Left kidney (tissue), 1 donor: ENCODE measurements at regions not wholly inside any gene's neighbourhood (a gene's known extent, or its start where the extent isn't known, plus 50 kb on each side); places are given as distances from the start of the nearest gene placed in this dataset.
A peak's percentile ranks its signal among the peaks of the same experiment; 100 is the strongest.
"Not testable (repeated sequence)": the region's sequence is repeated elsewhere in the genome, so short reads cannot be mapped to it uniquely, and the experiment has no call there.

Source experiments
- DNase-seq: peaks from one replicate; pipeline ENCODE4 v3.0.0-alpha.2; 2013

DNA sequence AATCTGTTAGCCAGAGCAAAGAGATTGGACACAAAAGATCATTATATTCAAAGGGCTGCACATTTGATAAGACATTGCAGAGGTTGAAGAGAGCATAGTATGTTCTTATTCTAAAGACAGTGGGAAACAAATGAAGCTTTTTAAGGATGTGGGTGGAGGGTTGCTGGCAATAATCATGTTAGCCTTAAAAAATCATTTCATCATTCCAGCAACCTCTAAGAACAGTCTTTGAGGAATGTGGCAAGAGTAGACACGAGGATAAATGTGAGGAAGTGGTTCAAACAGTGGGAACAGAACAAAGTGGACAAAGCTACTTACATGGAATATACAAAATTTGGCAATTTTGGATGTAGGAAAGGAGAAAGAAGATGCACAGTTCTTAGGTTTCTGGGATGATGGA is 167.3 kb upstream of the SPRY1 start:
- no peak for DNase-seq

DNA sequence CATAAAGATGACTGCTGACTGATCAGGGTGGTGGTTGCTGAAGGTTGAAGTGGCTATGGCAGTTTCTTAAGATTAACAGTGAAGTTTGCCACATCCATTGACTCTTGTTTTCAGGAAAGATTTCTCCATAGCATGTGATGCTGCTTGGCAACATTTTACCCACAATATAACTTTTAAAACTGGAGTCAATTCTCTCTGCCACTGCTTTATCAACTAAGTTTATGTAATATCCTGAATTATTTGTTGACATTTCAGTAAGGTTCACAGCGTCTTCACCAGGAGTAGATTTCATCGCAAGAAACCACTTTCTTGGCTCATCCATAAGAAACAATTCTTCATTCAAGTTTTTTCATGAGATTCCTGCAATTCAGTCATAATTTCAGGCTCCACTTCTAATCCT is 166.5 kb upstream of the SPRY1 start:
- no peak for DNase-seq

DNA sequence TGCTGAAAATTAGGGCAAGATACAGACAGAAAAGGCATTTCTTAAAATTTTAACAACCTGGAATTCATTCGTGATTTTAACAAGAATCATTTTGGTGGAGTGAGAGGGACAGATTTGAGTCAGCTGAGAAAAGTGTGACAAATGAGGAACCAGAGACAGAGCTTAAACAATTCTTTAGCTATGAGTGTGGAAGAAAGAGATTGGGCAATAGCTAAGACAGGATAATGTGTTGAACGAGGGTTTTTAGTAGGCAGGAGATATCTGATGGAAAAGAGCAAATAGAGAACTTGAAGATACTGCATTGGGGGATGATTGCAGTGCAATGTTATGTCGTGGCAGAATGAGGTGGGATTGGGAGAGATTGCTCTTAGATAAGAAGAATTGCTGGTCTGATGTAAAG is 164.2 kb upstream of the SPRY1 start:
- no peak for DNase-seq

DNA sequence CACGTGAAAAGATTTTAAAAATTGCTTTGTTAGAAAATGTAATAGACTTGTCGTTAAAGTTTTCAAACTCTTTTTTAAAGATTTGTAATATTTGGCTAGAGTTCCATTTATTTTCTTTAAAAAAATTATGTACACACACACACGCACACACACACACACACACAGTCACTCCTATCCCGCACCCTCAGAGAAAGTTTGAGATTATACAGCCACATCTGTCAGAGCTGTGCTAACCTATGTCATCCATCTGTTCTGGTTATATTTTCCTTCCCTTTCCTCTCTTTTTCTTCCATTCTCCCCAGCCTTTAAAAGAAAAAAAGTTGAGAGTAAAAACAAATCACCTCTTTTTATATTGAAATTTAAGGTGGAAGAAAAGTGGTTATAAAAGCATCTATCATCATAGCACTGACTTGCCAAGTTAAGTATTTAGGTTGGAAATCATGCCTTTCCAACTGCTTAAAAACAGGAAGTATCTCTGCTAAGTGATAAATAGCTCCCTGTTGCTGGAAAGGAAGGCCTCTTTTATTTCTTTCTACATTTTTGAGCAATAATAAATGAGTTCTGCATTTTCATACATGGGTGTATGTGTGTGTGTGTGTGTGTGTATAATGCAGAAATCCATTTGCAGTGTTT is 163.3 kb upstream of the SPRY1 start:
- DNase-seq = no peak

DNA sequence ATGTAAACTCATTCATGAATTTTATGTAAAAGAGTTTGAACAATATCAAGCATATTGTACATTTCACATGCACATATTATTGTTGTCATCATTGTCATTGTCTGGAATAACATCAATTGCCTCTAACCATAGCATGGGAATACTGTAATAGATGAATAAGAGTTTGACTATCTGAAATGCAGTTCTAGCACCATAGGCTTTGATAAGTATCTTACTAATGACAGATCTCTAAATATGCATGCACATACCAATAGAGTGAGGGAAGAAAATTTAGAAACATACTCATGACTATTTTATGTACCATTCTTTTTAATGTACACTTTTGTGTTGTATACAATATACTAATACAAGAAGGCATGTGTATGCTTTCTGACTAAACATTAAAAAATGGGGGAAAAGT is 161.6 kb upstream of the SPRY1 start:
- no peak for DNase-seq

- DNase-seq = no peak
Measured at GRCh38 chr4:123235431-123235830, 161.2 kb upstream of the SPRY1 start.

- no peak for DNase-seq
Measured at GRCh38 chr4:123236606-123237005, 160.0 kb upstream of the SPRY1 start.

DNA sequence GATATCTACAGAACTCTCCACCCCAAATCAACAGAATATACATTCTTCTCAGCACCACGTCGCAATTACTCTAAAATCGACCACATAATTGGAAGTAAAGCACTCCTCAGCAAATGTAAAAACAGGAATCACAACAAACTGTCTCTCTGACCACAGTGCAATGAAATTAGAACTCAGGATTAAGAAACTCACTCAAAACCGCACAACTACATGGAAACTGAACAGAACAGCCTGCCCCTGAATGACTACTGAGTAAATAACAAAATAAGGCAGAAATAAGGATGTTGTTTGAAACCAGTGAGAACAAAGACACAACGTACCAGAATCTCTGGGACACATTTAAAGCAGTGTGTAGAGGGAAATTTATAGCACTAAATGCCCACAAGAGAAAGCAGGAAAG is 156.3 kb upstream of the SPRY1 start:
- DNase-seq = not testable (repeated sequence)

DNA sequence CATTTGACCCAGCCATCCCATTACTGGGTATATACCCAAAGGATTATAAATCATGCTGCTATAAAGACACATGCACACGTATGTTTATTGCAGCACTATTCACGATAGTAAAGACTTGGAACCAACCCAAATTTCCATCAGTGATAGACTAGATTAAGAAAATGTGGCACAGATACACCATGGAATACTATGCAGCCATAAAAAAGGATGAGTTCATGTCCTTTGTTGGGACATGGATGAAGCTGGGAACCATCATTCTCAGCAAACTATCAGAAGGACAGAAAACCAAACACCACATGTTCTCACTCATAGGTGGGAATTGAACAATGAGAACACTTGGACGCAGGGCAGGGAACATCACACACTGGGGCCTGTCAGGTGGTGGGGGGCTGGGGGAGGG is 153.4 kb upstream of the SPRY1 start:
- DNase-seq = not testable (repeated sequence)

- no peak for DNase-seq
Measured at GRCh38 chr4:123244137-123244536, 152.5 kb upstream of the SPRY1 start.

DNA sequence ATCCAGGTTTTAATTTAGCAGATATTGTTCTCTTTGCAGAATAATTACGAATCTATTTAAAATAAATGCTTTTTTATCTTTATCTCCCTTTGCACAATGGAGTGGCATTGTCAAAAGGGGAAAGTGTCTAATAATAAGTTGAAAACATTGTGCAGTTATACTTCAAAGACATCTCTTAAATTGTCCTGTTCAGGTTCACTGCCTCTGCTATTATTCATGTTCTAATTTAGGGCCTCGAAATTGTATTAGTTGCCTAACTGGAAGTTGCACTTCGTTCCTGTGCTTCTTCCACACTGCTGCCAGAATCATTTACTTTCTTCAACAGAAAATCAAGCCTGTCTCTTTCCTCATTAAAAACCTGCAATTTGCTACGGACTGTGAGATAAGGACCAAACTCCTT is 150.5 kb upstream of the SPRY1 start:
- no peak for DNase-seq

- DNase-seq = no peak
Measured at GRCh38 chr4:123248085-123248659, 148.4 kb upstream of the SPRY1 start.

GRCh38 chr4:123249821-123250220 is 146.8 kb upstream of the SPRY1 start:
- no peak for DNase-seq

- no peak for DNase-seq
Measured at GRCh38 chr4:123250843-123251242, 145.8 kb upstream of the SPRY1 start.

DNA sequence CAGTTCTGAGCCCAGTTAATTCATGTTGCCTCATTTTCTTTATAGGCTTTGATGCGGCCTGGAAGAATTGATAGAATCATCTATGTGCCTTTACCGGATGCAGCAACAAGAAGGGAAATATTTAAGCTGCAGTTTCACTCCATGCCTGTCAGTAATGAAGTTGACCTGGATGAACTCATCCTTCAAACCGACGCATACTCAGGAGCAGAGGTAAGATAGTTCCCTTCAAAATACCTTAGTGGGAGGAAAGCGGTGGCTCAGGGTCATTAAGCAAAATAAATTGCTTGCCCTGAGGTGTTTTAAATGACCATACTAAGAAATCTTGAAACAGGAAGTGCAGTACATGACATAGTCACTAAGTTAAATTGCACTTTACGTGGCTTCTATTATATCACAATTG is 140.6 kb upstream of the SPRY1 start:
- DNase-seq = peak; percentile 66

DNA sequence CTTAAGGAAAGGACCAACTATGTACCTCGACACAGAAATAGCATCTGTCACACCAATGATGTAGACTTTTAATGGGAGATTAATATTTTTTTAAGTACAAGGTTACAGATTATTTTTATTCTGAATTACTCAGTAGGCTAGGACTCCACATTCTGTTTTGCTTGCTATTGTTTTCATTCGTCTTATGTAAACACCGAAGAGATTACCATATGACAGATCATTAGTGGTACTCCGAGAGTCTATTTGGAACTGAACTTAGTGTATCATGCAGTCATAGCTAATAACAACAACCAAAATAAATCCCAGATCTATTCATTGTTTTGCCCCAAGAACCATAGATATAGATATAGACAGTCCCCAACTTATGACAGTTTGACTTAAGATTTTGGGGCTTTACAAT is 139.7 kb upstream of the SPRY1 start:
- no peak for DNase-seq

- DNase-seq = no peak
Measured at GRCh38 chr4:123257591-123257990, 139.0 kb upstream of the SPRY1 start.

GRCh38 chr4:123259676-123260646 is 136.6 kb upstream of the SPRY1 start:
- DNase-seq = peak; percentile 67

- no peak for DNase-seq
Measured at GRCh38 chr4:123260653-123261052, 135.9 kb upstream of the SPRY1 start.

- DNase-seq = no peak
Measured at GRCh38 chr4:123262080-123262479, 134.5 kb upstream of the SPRY1 start.

GRCh38 chr4:123265443-123265842 is 131.2 kb upstream of the SPRY1 start:
- no peak for DNase-seq

GRCh38 chr4:123266221-123266620 is 130.4 kb upstream of the SPRY1 start:
- no peak for DNase-seq

- no peak for DNase-seq
Measured at GRCh38 chr4:123278755-123279154, 117.8 kb upstream of the SPRY1 start.
